GM12891 (cell line): ENCODE measurements at regions not wholly inside any gene's neighbourhood (a gene's known extent, or its start where the extent isn't known, plus 50 kb on each side); places are given as distances from the start of the nearest gene placed in this dataset.

ENCODE experiments used
- POLR2A ChIP-seq: IDR thresholded peaks from 2 replicates; pipeline ENCODE4 v1.6.1; 2011; ENCODE audit warnings: low read depth, low read length, control low read depth
- POLR2AphosphoS5 ChIP-seq: IDR thresholded peaks from 2 replicates; pipeline ENCODE4 v1.6.1; 2011; ENCODE audit warnings: low read depth, low read length, control low read depth
- SPI1 ChIP-seq: IDR thresholded peaks from 2 replicates; pipeline ENCODE4 v1.6.1; 2011; ENCODE audit warnings: low read depth, low read length, control low read depth
- TAF1 ChIP-seq: IDR thresholded peaks from 2 replicates; pipeline ENCODE4 v1.6.1; 2011; ENCODE audit warnings: low read depth, low read length, control low read depth

DNA sequence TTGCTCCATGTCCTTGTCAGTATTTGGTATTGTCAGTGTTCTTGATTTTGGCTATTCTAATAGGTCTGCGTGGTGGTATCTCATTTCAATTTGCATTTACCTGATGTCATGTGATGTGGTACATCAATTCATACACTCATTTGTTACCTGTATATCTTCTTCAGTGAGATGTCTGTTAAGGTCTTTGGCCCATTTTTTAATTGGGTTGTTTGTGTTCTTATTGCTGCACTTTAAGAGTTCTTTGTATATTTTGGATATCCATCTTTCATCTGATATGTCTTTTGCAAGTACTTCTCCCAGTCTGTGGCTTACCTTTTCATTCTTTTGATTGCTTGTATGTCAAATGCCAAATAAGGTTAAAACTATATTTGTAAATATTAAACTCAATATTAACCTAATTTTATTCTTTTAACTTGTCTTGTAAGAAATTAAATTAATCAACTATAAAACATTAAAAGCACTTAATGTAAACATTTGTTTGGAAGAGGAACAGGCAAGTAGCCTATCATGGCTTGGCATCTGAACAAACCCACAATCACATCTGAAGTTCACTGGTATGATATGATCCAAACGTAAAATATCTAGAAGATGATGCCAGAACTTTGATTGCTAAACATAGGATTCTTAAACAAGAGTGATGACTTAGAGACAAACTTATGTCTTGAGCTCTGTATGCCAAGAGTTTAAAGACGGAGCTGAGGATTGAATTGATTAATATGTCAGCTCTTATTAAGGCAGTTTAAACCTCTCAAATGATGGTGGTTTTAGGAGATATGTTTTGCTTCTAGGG is 587.3 kb downstream of the ANXA1 start:
- TF ChIP-seq POLR2AphosphoS5 (no peak), POLR2A (no peak), TAF1 (no peak), SPI1 (no peak)
